ENCODE measurements at regions not wholly inside any gene's neighbourhood (a gene's known extent, or its start where the extent isn't known, plus 50 kb on each side); places are given as distances from the start of the nearest gene placed in this dataset.

DNA sequence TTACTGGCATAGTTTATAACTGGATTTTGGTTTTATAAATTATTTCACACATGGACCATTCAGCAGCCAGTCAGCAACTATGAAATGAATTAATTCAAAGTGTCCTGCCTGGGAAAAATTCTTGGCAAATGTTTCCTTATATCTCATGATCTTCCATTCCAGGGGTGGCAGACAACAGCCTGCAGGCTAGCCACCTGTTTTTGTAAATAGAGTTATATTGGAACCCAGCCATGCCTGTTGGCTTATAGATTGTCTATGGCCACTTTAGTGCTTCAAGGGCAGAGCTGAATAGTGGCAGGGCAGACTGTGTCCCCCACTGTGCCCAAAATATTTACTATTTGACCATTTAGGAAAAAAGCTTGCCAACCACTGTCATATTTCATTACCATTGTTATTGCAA, 613.7 kb downstream of the TMEM114 start:
- no peak for ATAC-seq
- Histone ChIP-seq H3K27me3 (no peaks in the 10 kb centered on the region), H3K4me1 (no peaks in the 10 kb centered on the region), H3K27ac (no peak overlapping the region), H3K36me3 (no peaks in the 10 kb centered on the region), H3K4me3 (no peak overlapping the region), H3K9me3 (no peaks in the 10 kb centered on the region)
- intact Hi-C loops (cut with DNase I): no loop called here
- TF ChIP-seq, protein P1, sequence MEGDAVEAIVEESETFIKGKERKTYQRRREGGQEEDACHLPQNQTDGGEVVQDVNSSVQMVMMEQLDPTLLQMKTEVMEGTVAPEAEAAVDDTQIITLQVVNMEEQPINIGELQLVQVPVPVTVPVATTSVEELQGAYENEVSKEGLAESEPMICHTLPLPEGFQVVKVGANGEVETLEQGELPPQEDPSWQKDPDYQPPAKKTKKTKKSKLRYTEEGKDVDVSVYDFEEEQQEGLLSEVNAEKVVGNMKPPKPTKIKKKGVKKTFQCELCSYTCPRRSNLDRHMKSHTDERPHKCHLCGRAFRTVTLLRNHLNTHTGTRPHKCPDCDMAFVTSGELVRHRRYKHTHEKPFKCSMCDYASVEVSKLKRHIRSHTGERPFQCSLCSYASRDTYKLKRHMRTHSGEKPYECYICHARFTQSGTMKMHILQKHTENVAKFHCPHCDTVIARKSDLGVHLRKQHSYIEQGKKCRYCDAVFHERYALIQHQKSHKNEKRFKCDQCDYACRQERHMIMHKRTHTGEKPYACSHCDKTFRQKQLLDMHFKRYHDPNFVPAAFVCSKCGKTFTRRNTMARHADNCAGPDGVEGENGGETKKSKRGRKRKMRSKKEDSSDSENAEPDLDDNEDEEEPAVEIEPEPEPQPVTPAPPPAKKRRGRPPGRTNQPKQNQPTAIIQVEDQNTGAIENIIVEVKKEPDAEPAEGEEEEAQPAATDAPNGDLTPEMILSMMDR (IDR thresholded peaks at IDR 0.05): no peak
- no peak for DNase-seq

DNA sequence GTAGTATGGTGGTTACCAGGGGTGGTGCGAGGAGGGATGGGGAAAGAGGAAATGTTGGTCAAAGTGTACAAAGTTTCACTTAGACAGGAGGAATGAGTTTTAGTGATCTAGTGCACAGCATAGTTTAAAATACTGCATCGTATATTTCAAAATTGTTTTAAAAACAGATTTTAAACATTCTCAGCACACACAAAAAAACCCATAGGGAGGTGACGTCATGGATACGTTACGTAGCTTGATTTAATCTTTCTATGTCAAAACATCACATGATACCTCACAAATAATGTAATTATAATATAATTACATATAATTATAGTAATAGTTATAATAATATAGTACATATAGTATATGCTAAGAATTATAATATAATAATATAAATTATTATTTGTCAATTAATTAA, 614.2 kb downstream of the TMEM114 start:
- TF ChIP-seq, protein P1 (IDR thresholded peaks at IDR 0.05): no peak

DNA sequence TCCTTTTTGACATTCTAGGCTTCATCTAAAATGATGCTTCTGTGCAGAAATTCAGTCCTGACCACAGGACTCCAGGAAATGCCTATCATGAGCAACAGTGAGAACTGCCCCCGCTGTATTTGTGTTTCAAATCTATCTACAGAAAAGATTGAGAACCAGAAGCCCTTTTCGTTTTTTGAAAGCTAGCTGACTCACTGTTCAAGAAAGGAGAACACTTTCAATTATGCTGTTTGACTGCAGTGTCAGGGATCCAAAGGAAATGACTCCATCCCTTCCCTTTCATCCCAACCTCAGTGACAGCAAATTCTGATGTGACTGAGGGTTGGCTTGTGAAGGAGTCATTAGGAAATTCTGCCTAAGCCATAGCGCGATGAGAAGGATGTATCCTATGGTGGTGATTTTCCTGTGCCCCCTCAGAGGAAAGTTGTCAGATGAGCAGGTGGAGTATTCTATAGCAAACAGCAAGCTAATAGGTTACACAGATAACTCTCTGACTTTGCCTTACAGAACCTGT, 622.3 kb downstream of the TMEM114 start:
- intact Hi-C loops (cut with DNase I): no loop called here
- no peak for DNase-seq

More for the DNA sequence above, 614.2 kb downstream of the TMEM114 start:
- Histone ChIP-seq H3K27ac (no peak overlapping the region), H3K27me3 (no peaks in the 10 kb centered on the region), H3K4me1 (no peaks in the 10 kb centered on the region), H3K9me3 (no peaks in the 10 kb centered on the region), H3K4me3 (no peak overlapping the region), H3K36me3 (no peaks in the 10 kb centered on the region)
- WGBS, 2 donors: 87% methylated on average over 5 of the region's 5 CpGs
- DNase-seq (no peak), ATAC-seq (no peak)
- intact Hi-C loops (cut with DNase I): no loop called here

DNA sequence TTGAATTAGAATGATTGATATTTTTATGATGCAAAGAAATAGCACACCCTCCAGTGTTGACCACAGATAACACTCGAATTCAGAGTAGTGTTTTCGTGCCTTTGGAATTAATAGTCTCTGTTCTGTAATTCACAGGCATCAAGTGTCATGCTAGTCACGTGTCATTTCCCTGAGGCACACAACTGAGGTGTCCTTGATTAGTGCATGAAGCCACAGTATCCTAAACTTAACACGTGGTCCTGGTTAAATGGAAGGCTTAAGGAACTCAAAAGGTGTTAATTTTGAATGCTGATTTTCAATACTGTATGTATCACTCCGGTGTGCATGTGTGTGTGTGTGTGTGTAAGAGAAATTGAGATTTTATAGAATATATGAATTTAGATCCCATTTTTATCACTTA, 625.6 kb downstream of the TMEM114 start:
- DNase-seq (no peak), ATAC-seq (no peak)
- Histone ChIP-seq H3K36me3 (no peaks in the 10 kb centered on the region), H3K4me1 (no peaks in the 10 kb centered on the region), H3K27me3 (peaks cover 0 to 12% (median 0%) of the 10 kb centered on the region in 7 donors), H3K4me3 (no peak overlapping the region), H3K9me3 (no peaks in the 10 kb centered on the region), H3K27ac (no peak overlapping the region)
- WGBS, 2 donors: 57 to 75% methylated on average over 5 of the region's 5 CpGs
- TF ChIP-seq, protein P1 (IDR thresholded peaks at IDR 0.05): no peak
- intact Hi-C loops (cut with DNase I): no loop called here

More for the DNA sequence above, 622.3 kb downstream of the TMEM114 start:
- H3K27me3 ChIP-seq: no peaks in the 10 kb centered on the region
- H3K27ac ChIP-seq: no peak overlapping the region
- H3K36me3 ChIP-seq: no peaks in the 10 kb centered on the region
- H3K4me3 ChIP-seq: no peak overlapping the region
- 62 to 69% methylated on average over 4 of the region's 4 CpGs for WGBS, 2 donors
- ATAC-seq: no peak
- TF ChIP-seq, protein P1 (IDR thresholded peaks at IDR 0.05): no peak
- no peaks in the 10 kb centered on the region for H3K4me1 ChIP-seq
- H3K9me3 ChIP-seq: no peaks in the 10 kb centered on the region
